Panc1 (cell line): ENCODE measurements at regions not wholly inside any gene's neighbourhood (a gene's known extent, or its start where the extent isn't known, plus 50 kb on each side); places are given as distances from the start of the nearest gene placed in this dataset.

Experiments
- ATAC-seq: fragments of 200-7000 bp; cut with Tn5 transposase; 2 replicates; pipeline ENCODE4 v1.9.1; 2020; ENCODE audit warnings: mild to moderate bottlenecking, moderate library complexity
- BruUV-seq: library from RNA; stranded (reverse); fragments of 400-500 nt; replicated peaks from 2 replicates; lab custom pipeline; 2021; lab: Mats Ljungman, UMichigan
- CTCF ChIA-PET: fragments of 300-600 bp; sonication (Branson Sonifier 250); formaldehyde crosslinking; loops from one replicate; lab custom pipeline; 2022; ENCODE audit warnings: antibody characterized with exemption; lab: Charles Lee
- POLR2A ChIA-PET: fragments of 300-600 bp; sonication (Branson Sonifier 250); formaldehyde crosslinking; loops from one replicate; lab custom pipeline; 2022; ENCODE audit warnings: antibody characterized with exemption; lab: Charles Lee
- DNase-seq: peaks from one replicate; pipeline ENCODE4 v3.0.0-alpha.2; 2010; ENCODE audit warnings: low read depth, low spot score
- H3K27ac ChIP-seq: 2 replicates; pipeline ENCODE4 v1.5.1; 2011; ENCODE audit warnings: mild to moderate bottlenecking, low read length, inconsistent platforms
- H3K27me3 ChIP-seq: fragments of 200-500 bp; sonication (Bioruptor generic); 2 replicates; pipeline ENCODE4 v1.6.0; 2014; ENCODE audit warnings: low read length, inconsistent platforms; ENCODE audit not compliant: control insufficient read depth, insufficient read depth
- H3K36me3 ChIP-seq: fragments of 200-500 bp; sonication (Bioruptor generic); 2 replicates; pipeline ENCODE4 v1.5.1; 2014; ENCODE audit warnings: inconsistent platforms, mild to moderate bottlenecking, low read length, moderate library complexity; ENCODE audit not compliant: control insufficient read depth, insufficient read depth
- H3K4me1 ChIP-seq: 2 replicates; pipeline ENCODE4 v1.5.1; 2011; ENCODE audit warnings: inconsistent platforms, mild to moderate bottlenecking, low read length, moderate library complexity; ENCODE audit not compliant: control insufficient read depth, insufficient read depth
- H3K4me3 ChIP-seq, 2 experiments: 2 replicates each; pipeline ENCODE4 v1.5.1; 2011 to 2012; ENCODE audit warnings: low read depth in 2 of 2, low read length in 2 of 2, mild to moderate bottlenecking in 2 of 2, inconsistent platforms in 1 of 2, moderate library complexity in 1 of 2
- H3K9me3 ChIP-seq: fragments of 200-500 bp; sonication (Bioruptor generic); 2 replicates; pipeline ENCODE4 v1.5.1; 2014; ENCODE audit warnings: low read depth, mild to moderate bottlenecking, inconsistent platforms, low read length, moderate library complexity; ENCODE audit not compliant: control insufficient read depth, insufficient read depth
- CTCF ChIP-seq: fragments of 450-650 bp; IDR thresholded peaks from 2 replicates; pipeline ENCODE4 v1.5.1; 2017; ENCODE audit warnings: mild to moderate bottlenecking
- POLR2AphosphoS5 ChIP-seq: IDR thresholded peaks from 2 replicates; pipeline ENCODE4 v1.6.1; 2012; ENCODE audit warnings: mild to moderate bottlenecking, low read depth, low read length, moderate library complexity
- REST ChIP-seq, 2 experiments: IDR thresholded peaks; 2 replicates each; pipeline ENCODE4 v1.6.1; 2011 to 2012; ENCODE audit warnings: low read depth in 2 of 2, control low read depth in 1 of 2, low read length in 1 of 2, mild to moderate bottlenecking in 1 of 2, moderate library complexity in 1 of 2; ENCODE audit not compliant: insufficient read depth in 1 of 2
- SIN3A ChIP-seq: IDR thresholded peaks from 2 replicates; pipeline ENCODE4 v1.6.1; 2012; ENCODE audit warnings: low read depth, mild to moderate bottlenecking, low read length, moderate library complexity, borderline replicate concordance; ENCODE audit not compliant: insufficient read depth
- TCF7L2 ChIP-seq: IDR thresholded peaks from 2 replicates; pipeline ENCODE4 v1.6.1; 2011; ENCODE audit warnings: mild to moderate bottlenecking, low read depth, low read length, inconsistent platforms
- in situ Hi-C: cut with HindIII; loops from 2 replicates; pipeline ENCODE4 v1.10.0; 2016; ENCODE audit warnings: low sequenced_read_pairs, low pct_unique_long_range_greater_than_20kb
- intact Hi-C: fragments of 100-400 bp; cut with micrococcal nuclease; formaldehyde crosslinking; loops from one replicate; pipeline ENCODE4 v1.10.0; 2022; ENCODE audit not compliant: unreplicated experiment

DNA sequence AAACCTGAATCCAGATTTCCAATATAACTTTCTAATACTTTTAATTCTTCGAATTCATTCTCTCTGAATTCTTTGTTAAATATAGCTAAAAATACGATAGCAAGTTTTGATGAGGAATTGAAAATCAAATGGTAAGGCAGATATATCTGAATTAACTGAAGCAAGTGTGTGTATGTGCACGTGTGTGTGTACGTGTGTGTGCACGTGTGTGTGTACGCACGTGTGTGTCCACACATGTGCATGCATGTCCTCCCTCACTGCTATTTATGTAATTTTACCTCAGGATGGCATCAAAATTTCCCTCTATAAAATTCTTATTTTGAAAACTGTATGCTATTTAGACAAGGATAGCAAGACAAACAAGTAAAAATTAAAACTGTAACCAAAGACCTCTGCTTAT is 961.3 kb upstream of the CNTN5 start:
- Histone ChIP-seq H3K4me1 (no peaks in the 10 kb centered on the region), H3K27me3 (no peaks in the 10 kb centered on the region), H3K9me3 (no peaks in the 10 kb centered on the region; the same call in 1 of the 2 replicates), H3K4me3 (no peak overlapping the region), H3K27ac (no peak overlapping the region), H3K36me3 (no peaks in the 10 kb centered on the region)
- ATAC-seq = no peak
- in situ Hi-C loops = no loop called here
- no TSS peak for BruUV-seq
- POLR2A ChIA-PET = no interaction called here
- CTCF ChIA-PET = no interaction called here
- DNase-seq = no peak
- TF ChIP-seq CTCF (no peak), TCF7L2 (no peak), POLR2AphosphoS5 (no peak), REST (IDR thresholded peaks at IDR 0.05; ENCODE audit: insufficient read depth in 1 of 2, low read depth in 2 of 2, low read length in 1 of 2) (no peak), SIN3A (no peak)
- intact Hi-C loops = no loop called here

DNA sequence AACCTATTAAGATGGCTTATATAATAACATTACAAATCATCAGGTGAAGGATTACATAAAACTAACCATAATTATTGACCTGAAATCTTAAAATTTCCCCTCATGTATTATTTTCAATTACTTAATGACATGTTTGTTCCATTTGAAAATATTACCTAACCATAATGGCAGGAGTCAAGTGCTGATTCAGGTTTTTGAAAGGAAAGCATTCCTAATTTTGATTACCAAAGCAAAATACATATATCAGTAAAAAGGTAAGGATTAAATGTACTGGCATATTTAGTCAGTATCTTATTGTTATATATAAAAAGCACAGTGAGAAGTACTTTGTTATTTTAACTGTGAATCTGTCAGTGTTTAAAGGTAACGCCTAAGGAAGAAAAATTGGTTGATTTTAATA is 960.0 kb upstream of the CNTN5 start:
- intact Hi-C loops (no loop called here), in situ Hi-C loops (no loop called here)
- H3K4me1 ChIP-seq = no peaks in the 10 kb centered on the region
- no peak overlapping the region for H3K27ac ChIP-seq
- H3K9me3 ChIP-seq = no peaks in the 10 kb centered on the region; the same call in 1 of the 2 replicates
- BruUV-seq = no TSS peak
- H3K4me3 ChIP-seq = no peak overlapping the region
- H3K27me3 ChIP-seq = no peaks in the 10 kb centered on the region
- CTCF ChIA-PET = no interaction called here
- TF ChIP-seq TCF7L2 (no peak), CTCF (no peak), POLR2AphosphoS5 (no peak), REST (IDR thresholded peaks at IDR 0.05; ENCODE audit: insufficient read depth in 1 of 2, low read depth in 2 of 2, low read length in 1 of 2) (no peak), SIN3A (no peak)
- H3K36me3 ChIP-seq = no peaks in the 10 kb centered on the region
- POLR2A ChIA-PET = no interaction called here
- ATAC-seq (no peak), DNase-seq (no peak)
